Endodermal cell (in vitro differentiated cells): ENCODE measurements at regions not wholly inside any gene's neighbourhood (a gene's known extent, or its start where the extent isn't known, plus 50 kb on each side); places are given as distances from the start of the nearest gene placed in this dataset.

ENCODE experiments used
- DNase-seq: peaks from one replicate; pipeline ENCODE4 v3.0.0-alpha.2; 2017
- H3K27ac ChIP-seq: 2 replicates; pipeline ENCODE4 v1.5.1; 2013; ENCODE audit warnings: mild to moderate bottlenecking, low read depth, low read length, moderate library complexity
- H3K27me3 ChIP-seq: 2 replicates; pipeline ENCODE4 v1.6.1; 2013; ENCODE audit warnings: mild to moderate bottlenecking, low read length, moderate library complexity; ENCODE audit not compliant: insufficient read depth, control insufficient read depth, poor library complexity, severe bottlenecking
- H3K36me3 ChIP-seq: 2 replicates; pipeline ENCODE4 v1.7.0; 2013; ENCODE audit warnings: mild to moderate bottlenecking, low read length, moderate library complexity; ENCODE audit not compliant: control insufficient read depth, insufficient read depth
- H3K4me1 ChIP-seq: one replicate; pipeline ENCODE4 v1.7.0; 2013; ENCODE audit warnings: low read length; ENCODE audit not compliant: control insufficient read depth, insufficient read depth
- H3K4me3 ChIP-seq: 2 replicates; pipeline ENCODE4 v1.5.1; 2013; ENCODE audit warnings: mild to moderate bottlenecking, low read length, moderate library complexity
- H3K9ac ChIP-seq: 2 replicates; pipeline ENCODE4 v1.6.1; 2013; ENCODE audit warnings: mild to moderate bottlenecking, low read length, moderate library complexity; ENCODE audit not compliant: poor library complexity, severe bottlenecking; ENCODE audit errors: extremely low read depth
- H3K9me3 ChIP-seq: 2 replicates; pipeline ENCODE4 v1.6.1; 2013; ENCODE audit warnings: mild to moderate bottlenecking, low read length, moderate library complexity; ENCODE audit not compliant: control insufficient read depth
- H3K27ac Mint-ChIP-seq: 2 replicates; pipeline ENCODE4 v1.8.0; 2020; ENCODE audit warnings: mixed read lengths
- H3K27me3 Mint-ChIP-seq: 2 replicates; pipeline ENCODE4 v1.8.0; 2021; ENCODE audit warnings: mild to moderate bottlenecking, mixed read lengths; ENCODE audit not compliant: insufficient read depth
- H3K36me3 Mint-ChIP-seq: 2 replicates; pipeline ENCODE4 v1.8.0; 2020; ENCODE audit warnings: low read depth, mixed read lengths
- H3K4me1 Mint-ChIP-seq: 2 replicates; pipeline ENCODE4 v1.8.0; 2020; ENCODE audit warnings: mixed read lengths
- H3K4me3 Mint-ChIP-seq: 2 replicates; pipeline ENCODE4 v1.8.0; 2020; ENCODE audit warnings: mild to moderate bottlenecking, moderate library complexity, mixed read lengths
- H3K9me3 Mint-ChIP-seq: 2 replicates; pipeline ENCODE4 v1.8.0; 2020; ENCODE audit warnings: mild to moderate bottlenecking, mixed read lengths
- CTCF ChIP-seq: fragments of 200-600 bp; sonication (generic); conservative IDR thresholded peaks from 2 replicates; pipeline ENCODE4 v1.5.0; 2021; ENCODE audit warnings: antibody characterized with exemption, mild to moderate bottlenecking
- WGBS, 2 experiments: methylation state at CpG; one replicate each; pipeline versions ENCODE4 v1.1.5 to v1.1.7; 2013; ENCODE audit warnings: missing lambda C conversion rate in 2 of 2, mixed read lengths in 1 of 2; ENCODE audit not compliant: insufficient coverage in 1 of 2, insufficient read length in 1 of 2; 5-methylcytosine and 5-hydroxymethylcytosine counted together

- Histone ChIP-seq H3K4me3 (no peak overlapping the region), H3K4me1 (no peaks in the 10 kb centered on the region), H3K9ac (no peak overlapping the region), H3K27ac (no peak overlapping the region), H3K27me3 (peaks cover 32% of the 10 kb centered on the region), H3K9me3 (no peaks in the 10 kb centered on the region), H3K36me3 (no peaks in the 10 kb centered on the region)
- Mint-ChIP-seq H3K4me3 (no peak overlapping the region), H3K9me3 (no peaks in the 10 kb centered on the region), H3K27me3 (peaks cover 30% of the 10 kb centered on the region), H3K36me3 (no peaks in the 10 kb centered on the region), H3K4me1 (peaks cover 8% of the 10 kb centered on the region), H3K27ac (no peak overlapping the region)
- 90 to 95% methylated on average over 4 to 6 of the region's 6 CpGs for WGBS, 2 experiments
- DNase-seq: no peak
- no peak for TF ChIP-seq CTCF
Observed at GRCh38 chr14:34012369-34012768, 61.5 kb upstream of the EGLN3 start.

- Histone ChIP-seq H3K9ac (no peak overlapping the region), H3K27ac (no peak overlapping the region), H3K36me3 (no peaks in the 10 kb centered on the region), H3K4me3 (no peak overlapping the region), H3K9me3 (no peaks in the 10 kb centered on the region), H3K4me1 (no peaks in the 10 kb centered on the region), H3K27me3 (peaks cover 32% of the 10 kb centered on the region)
- H3K27me3 Mint-ChIP-seq: peaks cover 30% of the 10 kb centered on the region
- no peaks in the 10 kb centered on the region for H3K9me3 Mint-ChIP-seq
- WGBS, 2 experiments: 92 to 95% methylated on average over 4 to 5 of the region's 5 CpGs
- no peak overlapping the region for H3K27ac Mint-ChIP-seq
- H3K4me1 Mint-ChIP-seq: peaks cover 11% of the 10 kb centered on the region
- DNase-seq: no peak
- H3K4me3 Mint-ChIP-seq: no peak overlapping the region
- H3K36me3 Mint-ChIP-seq: no peaks in the 10 kb centered on the region
- TF ChIP-seq CTCF: no peak
Observed at GRCh38 chr14:34009956-34010355, 59.1 kb upstream of the EGLN3 start.

- Histone ChIP-seq H3K4me1 (no peaks in the 10 kb centered on the region), H3K27ac (no peak overlapping the region), H3K27me3 (peaks cover 19% of the 10 kb centered on the region), H3K9me3 (no peaks in the 10 kb centered on the region), H3K4me3 (no peak overlapping the region), H3K9ac (no peak overlapping the region), H3K36me3 (no peaks in the 10 kb centered on the region)
- 100% methylated on average over 1 to 3 of the region's 3 CpGs for whole genome bisulfite sequencing, 2 experiments
- H3K9me3 Mint-ChIP-seq: no peaks in the 10 kb centered on the region
- H3K4me3 Mint-ChIP-seq: no peak overlapping the region
- H3K36me3 Mint-ChIP-seq: no peaks in the 10 kb centered on the region
- peaks cover 19% of the 10 kb centered on the region for H3K27me3 Mint-ChIP-seq
- no peak overlapping the region for H3K27ac Mint-ChIP-seq
- no peak for DNase-seq
- TF ChIP-seq CTCF: no peak
- peaks cover 5% of the 10 kb centered on the region for H3K4me1 Mint-ChIP-seq
Observed at GRCh38 chr14:34007902-34008301, 57.0 kb upstream of the EGLN3 start.
